ENCODE measurements at regions not wholly inside any gene's neighbourhood (a gene's known extent, or its start where the extent isn't known, plus 50 kb on each side); places are given as distances from the start of the nearest gene placed in this dataset.

DNA sequence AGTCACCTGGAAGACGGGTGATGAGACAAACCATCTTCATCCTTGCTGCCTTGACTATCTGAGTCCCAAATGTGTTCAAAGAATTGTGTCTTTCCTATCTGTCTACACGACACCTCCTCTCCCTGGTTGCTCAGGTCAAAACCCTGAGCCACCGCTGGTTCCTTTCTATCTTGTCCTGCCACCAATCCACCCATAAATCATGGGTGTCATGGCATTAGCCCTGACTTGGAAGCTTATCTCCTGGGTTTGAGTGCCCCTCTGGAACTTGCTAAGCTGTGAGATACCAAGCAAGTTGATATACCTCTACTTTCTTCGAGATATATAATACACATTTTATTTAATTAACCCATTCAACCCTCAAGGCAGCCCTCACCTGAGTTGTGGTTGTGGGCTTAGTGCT, 57.9 kb downstream of the ASCL4 start:
- H2BK120ac ChIP-seq (ENCODE audit: low read depth, low read length), result no peak overlapping the region
- no peak overlapping the region for H4K5ac ChIP-seq (ENCODE audit: low read depth, low read length)
- DNase-seq (no peak), ATAC-seq (ENCODE audit: low read depth) (no peak)
- no peak overlapping the region for H2BK5ac ChIP-seq (ENCODE audit: low read depth, low read length, poor library complexity, severe bottlenecking)
- H3K79me1 ChIP-seq (ENCODE audit: low read depth in 1 of 2, low read length in 2 of 2), result no peaks in the 10 kb centered on the region
- POLR2A ChIA-PET (ENCODE audit: unreplicated experiment), result no interaction called here
- no peak overlapping the region for H3K27ac ChIP-seq (ENCODE audit: insufficient read depth, low read length)
- dilution Hi-C loops (cut with HindIII; ENCODE audit: low sequenced_read_pairs, unreplicated experiment), result no loop called here
- H4K91ac ChIP-seq (ENCODE audit: insufficient read depth, low read depth, low read length), result no peak overlapping the region
- no peak overlapping the region for H3K4ac ChIP-seq (ENCODE audit: low read depth, low read length)
- H3K27me3 ChIP-seq (ENCODE audit: control insufficient read depth, insufficient read depth, low read length), result no peaks in the 10 kb centered on the region
- H3K4me2 ChIP-seq (ENCODE audit: low read depth, low read length), result no peak overlapping the region
- H4K8ac ChIP-seq (ENCODE audit: low read depth in 2 of 2, low read length in 2 of 2), result no peak overlapping the region
- 0 out of 2 replicates have a peak, but pooled peaks cover 2% of the 10 kb centered on the region for H3K9me3 ChIP-seq (ENCODE audit: control insufficient read depth, insufficient read depth, low read length)
- no peak overlapping the region for H3K9ac ChIP-seq (ENCODE audit: low read depth, low read length)
- CTCF ChIA-PET, result no interaction called here
- no peak overlapping the region for H3K18ac ChIP-seq (ENCODE audit: low read depth, low read length)
- no peak overlapping the region for H2AK9ac ChIP-seq (replicated peaks; ENCODE audit: low read depth, low read length, poor library complexity)
- H3K9me1 ChIP-seq (ENCODE audit: insufficient read depth, low read length), result no peaks in the 10 kb centered on the region
- no TSS peak for BruUV-seq (replicated peaks)
- H2BK20ac ChIP-seq (ENCODE audit: low read depth, low read length), result no peak overlapping the region
- intact Hi-C loops (cut with micrococcal nuclease), result no loop called here
- no peak overlapping the region for H2BK15ac ChIP-seq (ENCODE audit: low read depth, low read length)
- H2AFZ ChIP-seq (replicated peaks; ENCODE audit: low read length, poor library complexity), result no peak overlapping the region
- WGBS, 2 experiments (ENCODE audit: extremely low coverage in 2 of 2, insufficient read length in 1 of 2), result 10% methylated on average over 2 of the region's 4 CpGs; no CpG with 5 or more reads in 1 of the 2 experiments
- H3K23ac ChIP-seq (ENCODE audit: low read depth, low read length), result no peak overlapping the region
- H3K4me1 ChIP-seq (ENCODE audit: control insufficient read depth, insufficient read depth, low read length), result no peaks in the 10 kb centered on the region
- no peaks in the 10 kb centered on the region for H3K36me3 ChIP-seq (ENCODE audit: control insufficient read depth, insufficient read depth, low read length)
- TF ChIP-seq FOS (IDR thresholded peaks at IDR 0.05; ENCODE audit: low read depth, low read length) (no peak), MXI1 (IDR thresholded peaks at IDR 0.05; ENCODE audit: borderline replicate concordance, low read depth, low read length) (no peak), CHD1 (IDR thresholded peaks at IDR 0.05; ENCODE audit: low read depth, low read length) (no peak), NFE2L2 (IDR thresholded peaks at IDR 0.05; ENCODE audit: low read depth, low read length) (no peak), CEBPB (IDR thresholded peaks at IDR 0.05; ENCODE audit: low read depth, low read length) (no peak), SMC3 (IDR thresholded peaks at IDR 0.05; ENCODE audit: low read depth, low read length) (no peak), MAFK (IDR thresholded peaks at IDR 0.05; ENCODE audit: low read depth, low read length) (no peak), POLR2A (IDR thresholded peaks at IDR 0.05; ENCODE audit: low read depth, low read length) (no peak), RFX5 (IDR thresholded peaks at IDR 0.05; ENCODE audit: low read depth, low read length) (no peak), MAZ (IDR thresholded peaks at IDR 0.05; ENCODE audit: borderline replicate concordance, low read depth, low read length) (no peak), RCOR1 (IDR thresholded peaks at IDR 0.05; ENCODE audit: insufficient replicate concordance, low read length) (no peak)
- TF ChIP-seq, protein P1, sequence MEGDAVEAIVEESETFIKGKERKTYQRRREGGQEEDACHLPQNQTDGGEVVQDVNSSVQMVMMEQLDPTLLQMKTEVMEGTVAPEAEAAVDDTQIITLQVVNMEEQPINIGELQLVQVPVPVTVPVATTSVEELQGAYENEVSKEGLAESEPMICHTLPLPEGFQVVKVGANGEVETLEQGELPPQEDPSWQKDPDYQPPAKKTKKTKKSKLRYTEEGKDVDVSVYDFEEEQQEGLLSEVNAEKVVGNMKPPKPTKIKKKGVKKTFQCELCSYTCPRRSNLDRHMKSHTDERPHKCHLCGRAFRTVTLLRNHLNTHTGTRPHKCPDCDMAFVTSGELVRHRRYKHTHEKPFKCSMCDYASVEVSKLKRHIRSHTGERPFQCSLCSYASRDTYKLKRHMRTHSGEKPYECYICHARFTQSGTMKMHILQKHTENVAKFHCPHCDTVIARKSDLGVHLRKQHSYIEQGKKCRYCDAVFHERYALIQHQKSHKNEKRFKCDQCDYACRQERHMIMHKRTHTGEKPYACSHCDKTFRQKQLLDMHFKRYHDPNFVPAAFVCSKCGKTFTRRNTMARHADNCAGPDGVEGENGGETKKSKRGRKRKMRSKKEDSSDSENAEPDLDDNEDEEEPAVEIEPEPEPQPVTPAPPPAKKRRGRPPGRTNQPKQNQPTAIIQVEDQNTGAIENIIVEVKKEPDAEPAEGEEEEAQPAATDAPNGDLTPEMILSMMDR (conservative IDR thresholded peaks at IDR 0.05; ENCODE audit: low read depth, low read length), result no peak
- TF ChIP-seq, protein P2, sequence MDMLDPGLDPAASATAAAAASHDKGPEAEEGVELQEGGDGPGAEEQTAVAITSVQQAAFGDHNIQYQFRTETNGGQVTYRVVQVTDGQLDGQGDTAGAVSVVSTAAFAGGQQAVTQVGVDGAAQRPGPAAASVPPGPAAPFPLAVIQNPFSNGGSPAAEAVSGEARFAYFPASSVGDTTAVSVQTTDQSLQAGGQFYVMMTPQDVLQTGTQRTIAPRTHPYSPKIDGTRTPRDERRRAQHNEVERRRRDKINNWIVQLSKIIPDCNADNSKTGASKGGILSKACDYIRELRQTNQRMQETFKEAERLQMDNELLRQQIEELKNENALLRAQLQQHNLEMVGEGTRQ (IDR thresholded peaks at IDR 0.05; ENCODE audit: low read depth, low read length), result no peak
- H2AK5ac ChIP-seq (ENCODE audit: low read depth, low read length), result no peak overlapping the region
- H3K14ac ChIP-seq (replicated peaks; ENCODE audit: low read depth, low read length), result no peak overlapping the region
- in situ Hi-C loops (cut with MboI; ENCODE audit: low sequenced_read_pairs), result no loop called here
- H3K4me3 ChIP-seq (ENCODE audit: insufficient read depth, low read depth, low read length), result no peak overlapping the region
- H3K56ac ChIP-seq (ENCODE audit: extremely low read depth, insufficient read depth, low read length), result no peak overlapping the region
- no peaks in the 10 kb centered on the region for H4K20me1 ChIP-seq (ENCODE audit: insufficient read depth, low read length)

Measured in IMR-90 (cell line).